ENCODE measurements at regions not wholly inside any gene's neighbourhood (a gene's known extent, or its start where the extent isn't known, plus 50 kb on each side); places are given as distances from the start of the nearest gene placed in this dataset.
A peak's percentile ranks its signal among the peaks of the same experiment; 100 is the strongest.

- DNase-seq, result no peak
Observed at GRCh38 chr13:106941779-106942178, 373.8 kb upstream of the ARGLU1 start.

DNA sequence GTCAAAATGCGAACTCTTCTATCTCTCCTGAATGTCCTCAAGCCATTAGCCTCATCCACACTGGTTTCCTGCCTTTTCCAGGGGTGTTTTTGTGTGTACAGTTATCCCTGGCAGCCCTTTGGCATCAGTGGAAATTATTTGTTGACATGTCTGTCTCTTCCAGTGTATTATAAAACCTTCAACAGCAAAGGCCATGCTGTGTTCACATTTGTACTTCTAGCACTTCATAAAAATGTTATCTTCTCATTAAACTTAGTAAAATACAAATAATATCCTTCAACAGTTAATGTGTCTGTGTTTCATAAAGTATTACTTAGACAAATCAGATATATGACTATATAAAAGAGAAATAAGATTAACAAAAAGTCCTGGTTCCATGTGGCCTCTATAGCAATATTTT is 359.5 kb upstream of the ARGLU1 start:
- DNase-seq, result no peak

GRCh38 chr13:106922384-106922783 is 354.4 kb upstream of the ARGLU1 start:
- no peak for DNase-seq

- DNase-seq, result peak; percentile 43
Observed at GRCh38 chr13:106919638-106920037, 351.7 kb upstream of the ARGLU1 start.

GRCh38 chr13:106919133-106919532 is 351.2 kb upstream of the ARGLU1 start:
- DNase-seq, result peak; percentile 44

DNA sequence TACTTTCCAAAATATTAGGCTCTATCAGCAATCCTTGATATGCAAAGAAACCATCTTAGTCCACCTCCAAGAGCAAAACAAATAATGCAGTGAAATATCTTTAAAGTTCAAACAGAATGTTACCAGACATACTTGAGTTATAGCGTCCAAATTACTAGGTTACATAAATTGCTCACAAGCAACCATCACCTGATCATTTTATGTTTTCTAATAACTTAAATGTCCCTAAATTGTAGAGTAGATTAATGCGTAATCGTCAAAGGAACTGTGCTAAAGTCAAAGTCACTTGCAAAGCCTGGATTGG is 350.6 kb upstream of the ARGLU1 start:
- peak; percentile 22 for DNase-seq

DNA sequence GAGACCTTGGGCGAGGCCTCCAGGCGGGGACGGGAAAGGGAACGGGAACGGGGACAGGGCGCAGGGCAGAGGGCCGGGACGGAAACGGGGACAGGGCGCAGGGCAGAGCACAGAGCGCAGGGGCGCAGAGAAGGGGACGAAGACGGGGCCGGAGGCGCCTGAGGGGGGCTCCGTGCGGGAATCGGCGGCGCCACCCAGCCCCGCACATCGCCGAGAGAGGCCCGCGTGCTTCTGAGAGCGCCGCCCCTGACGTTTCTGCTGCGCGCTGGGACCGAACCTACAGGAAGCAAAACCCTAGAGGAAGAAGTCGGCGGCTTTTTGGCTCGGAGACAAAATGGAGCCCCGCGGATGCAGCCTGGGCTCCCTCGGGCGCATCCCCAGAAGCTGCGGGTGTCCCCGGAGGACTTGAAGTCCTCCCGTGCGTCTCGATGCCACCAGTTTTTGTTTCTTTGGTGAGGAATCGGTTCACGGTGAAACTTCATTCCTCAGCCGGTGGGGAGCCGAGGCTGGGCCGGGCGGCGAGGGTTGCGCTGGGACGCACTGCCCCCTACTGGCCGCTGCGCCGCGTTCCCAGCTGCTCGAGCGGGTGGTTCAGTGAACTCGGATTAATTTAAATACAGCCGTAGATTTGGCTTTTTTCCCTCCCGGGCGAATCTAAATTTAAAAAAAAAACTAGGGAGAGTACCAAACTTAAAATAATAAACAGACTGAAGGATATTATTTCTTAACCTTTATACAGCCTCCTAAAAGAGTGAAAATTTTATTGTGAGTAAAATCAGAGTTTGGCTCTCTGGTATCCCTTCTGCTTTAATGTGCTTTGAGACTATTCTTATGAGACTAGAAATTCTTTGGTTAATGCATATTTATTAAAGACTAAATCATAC is 350.0 kb upstream of the ARGLU1 start:
- DNase-seq, result peak; percentile 88

DNA sequence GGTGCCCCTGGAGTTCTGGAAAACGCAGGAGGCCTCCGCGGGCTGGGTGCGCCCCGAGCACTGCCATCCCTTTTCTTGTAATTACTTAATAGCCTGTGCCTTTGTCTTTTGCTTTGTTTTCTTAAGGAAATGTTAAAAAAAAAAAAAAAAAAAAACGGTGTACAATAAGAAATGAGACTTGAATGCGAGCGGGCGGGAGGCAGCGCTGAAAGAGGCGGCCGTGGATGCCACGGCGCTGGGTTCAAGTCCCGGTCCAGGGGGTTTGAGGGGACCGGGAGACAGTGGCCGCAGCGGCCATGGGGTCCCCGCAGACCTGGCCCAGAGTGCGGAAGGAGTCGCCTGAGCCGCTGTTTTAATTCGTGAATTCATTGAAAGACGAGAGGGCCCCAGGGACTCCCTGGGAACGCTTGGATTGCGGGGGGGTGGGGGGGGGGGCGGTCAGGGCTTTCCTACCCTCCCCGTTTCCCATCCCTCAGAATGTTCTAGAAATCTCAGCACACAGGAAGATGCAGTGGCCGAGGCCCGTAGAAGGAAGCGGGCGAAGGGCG is 349.2 kb upstream of the ARGLU1 start:
- DNase-seq, result no peak

- DNase-seq, result peak; percentile 20
Observed at GRCh38 chr13:106916329-106916976, 348.5 kb upstream of the ARGLU1 start.

- DNase-seq, result no peak
Observed at GRCh38 chr13:106915146-106915545, 347.2 kb upstream of the ARGLU1 start.

DNA sequence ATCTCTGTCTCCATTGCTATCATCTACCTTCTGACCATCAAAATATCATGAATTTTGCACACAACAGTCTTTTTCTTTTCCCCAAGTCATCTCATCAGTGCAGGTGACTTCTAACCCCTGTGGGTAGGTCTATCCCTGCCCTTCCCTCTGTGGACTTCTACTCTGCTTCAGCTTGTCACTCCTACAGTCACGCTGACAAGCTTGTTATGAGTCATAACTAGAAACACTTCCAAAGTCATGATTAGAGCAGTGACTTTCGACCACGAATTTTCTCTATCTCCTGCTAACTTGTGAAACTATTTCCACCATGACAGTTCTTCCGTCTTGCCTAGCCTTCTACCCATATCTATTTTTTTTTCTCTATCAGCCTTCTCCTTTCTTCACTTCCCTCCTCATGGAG is 343.7 kb upstream of the ARGLU1 start:
- DNase-seq, result no peak

DNA sequence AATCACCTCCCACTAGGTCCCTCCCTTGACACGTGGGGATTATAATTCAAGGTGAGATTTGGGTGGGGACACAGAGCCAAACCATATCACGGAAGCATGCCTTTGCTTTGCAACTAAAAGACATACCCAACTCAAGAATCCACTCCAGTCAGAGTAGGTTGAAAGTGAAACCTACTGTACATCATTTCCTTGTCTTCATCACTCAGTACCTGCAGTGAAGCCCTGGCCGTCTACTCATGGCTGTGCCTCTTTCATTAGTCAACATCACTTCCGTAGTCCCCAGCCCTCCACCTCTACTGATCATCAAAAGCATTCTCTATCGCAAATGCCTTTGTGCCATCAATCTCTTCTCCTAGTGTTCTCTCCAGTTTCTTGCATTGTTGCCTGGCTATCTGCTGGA is 343.1 kb upstream of the ARGLU1 start:
- no peak for DNase-seq

- DNase-seq, result no peak
Observed at GRCh38 chr13:106906426-106906996, 338.6 kb upstream of the ARGLU1 start.

DNA sequence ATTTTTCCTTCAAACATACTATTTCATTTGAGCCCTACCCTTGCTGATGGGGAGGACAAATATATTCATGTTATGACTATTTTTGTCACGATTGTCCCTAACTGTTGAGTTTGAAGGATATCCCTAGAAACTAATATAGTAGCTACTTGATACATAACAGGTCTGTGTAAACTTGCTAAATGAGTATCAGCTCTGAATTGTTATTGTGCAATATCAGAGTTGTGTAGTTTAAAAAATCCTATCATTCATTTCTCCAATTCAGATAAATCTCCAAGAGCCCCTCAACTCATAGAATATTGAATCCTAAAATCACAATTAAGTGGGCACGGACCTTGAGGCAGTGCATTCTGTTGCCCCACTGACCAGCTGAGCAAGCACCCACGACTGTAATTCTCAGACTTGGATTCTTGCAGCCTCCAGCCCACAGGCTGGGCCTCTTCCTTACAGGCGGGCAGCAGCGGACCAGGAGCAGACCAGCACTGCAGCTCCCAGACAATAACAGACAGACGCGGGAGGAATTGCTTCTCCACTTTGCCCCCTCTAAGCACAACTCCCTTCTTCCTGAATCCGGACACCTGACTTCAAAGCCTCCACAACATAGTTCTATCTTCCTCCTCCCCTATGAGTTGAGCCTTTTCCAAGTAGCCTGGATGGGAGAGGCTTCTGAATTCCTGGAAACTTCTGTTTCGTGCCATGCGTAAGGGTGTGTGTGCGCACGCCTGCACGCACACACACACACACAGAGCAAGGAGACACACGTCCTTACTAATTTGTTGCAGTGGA is 337.6 kb upstream of the ARGLU1 start:
- no peak for DNase-seq

DNA sequence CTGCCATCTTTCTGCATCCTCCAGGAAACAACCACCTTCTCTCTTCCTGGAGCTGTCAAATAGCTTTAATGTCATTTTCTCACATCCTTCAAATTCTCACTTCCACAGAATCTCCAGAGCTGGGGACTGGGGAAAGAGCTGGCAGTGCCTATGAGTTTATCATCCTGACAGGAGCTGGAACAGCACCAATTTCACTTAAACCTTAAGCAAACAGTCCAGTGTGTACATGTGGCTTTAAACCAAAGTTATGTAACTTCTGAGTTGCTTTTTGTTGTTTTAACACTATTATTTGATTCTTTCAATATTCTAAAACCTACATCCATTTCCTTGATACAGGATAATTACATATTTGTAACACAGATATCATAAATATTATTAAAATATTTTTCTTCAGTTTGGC is 331.5 kb upstream of the ARGLU1 start:
- DNase-seq, result no peak

- no peak for DNase-seq
Observed at GRCh38 chr13:106898231-106898630, 330.3 kb upstream of the ARGLU1 start.

- DNase-seq, result no peak
Observed at GRCh38 chr13:106888148-106888547, 320.2 kb upstream of the ARGLU1 start.

- DNase-seq, result no peak
Observed at GRCh38 chr13:106887686-106888085, 319.7 kb upstream of the ARGLU1 start.

- DNase-seq, result no peak
Observed at GRCh38 chr13:106883976-106884375, 316.0 kb upstream of the ARGLU1 start.

- no peak for DNase-seq
Observed at GRCh38 chr13:106882246-106882645, 314.3 kb upstream of the ARGLU1 start.

DNA sequence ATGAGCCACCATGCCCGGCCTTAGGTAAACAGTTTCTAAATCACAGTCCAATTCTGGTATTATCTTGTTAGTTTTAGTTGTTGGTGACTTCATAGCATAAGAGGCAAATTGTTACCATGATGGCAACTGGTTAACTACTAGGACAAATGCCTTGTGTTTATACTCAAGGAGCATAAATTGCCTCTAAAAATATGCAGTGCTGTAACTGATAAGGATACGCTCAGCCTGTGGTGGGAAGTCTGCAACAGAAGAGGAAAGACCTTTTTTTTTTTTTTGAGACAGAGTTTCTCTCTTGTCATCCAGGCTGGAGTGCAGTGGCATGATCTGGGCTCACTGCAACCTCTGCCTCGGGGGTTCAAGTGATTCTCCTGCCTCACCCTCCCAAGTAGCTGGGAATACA is 311.9 kb upstream of the ARGLU1 start:
- no peak for DNase-seq

GRCh38 chr13:106874323-106874722 is 306.4 kb upstream of the ARGLU1 start:
- no peak for DNase-seq
